GM10266 (cell line): ENCODE measurements at regions not wholly inside any gene's neighbourhood (a gene's known extent, or its start where the extent isn't known, plus 50 kb on each side); places are given as distances from the start of the nearest gene placed in this dataset.
"Not testable (repeated sequence)": the region's sequence is repeated elsewhere in the genome, so short reads cannot be mapped to it uniquely, and the experiment has no call there.

Source experiments
- DNase-seq: peaks from one replicate; pipeline ENCODE4 v3.0.0; 2012; ENCODE audit errors: extremely low spot score
- TF ChIP-seq, protein P1 (sequence below): IDR thresholded peaks from 2 replicates; pipeline ENCODE4 v1.5.1; 2012; ENCODE audit warnings: mild to moderate bottlenecking, low read depth; ENCODE audit not compliant: control insufficient read depth, insufficient read depth; ENCODE audit errors: missing control alignments

DNA sequence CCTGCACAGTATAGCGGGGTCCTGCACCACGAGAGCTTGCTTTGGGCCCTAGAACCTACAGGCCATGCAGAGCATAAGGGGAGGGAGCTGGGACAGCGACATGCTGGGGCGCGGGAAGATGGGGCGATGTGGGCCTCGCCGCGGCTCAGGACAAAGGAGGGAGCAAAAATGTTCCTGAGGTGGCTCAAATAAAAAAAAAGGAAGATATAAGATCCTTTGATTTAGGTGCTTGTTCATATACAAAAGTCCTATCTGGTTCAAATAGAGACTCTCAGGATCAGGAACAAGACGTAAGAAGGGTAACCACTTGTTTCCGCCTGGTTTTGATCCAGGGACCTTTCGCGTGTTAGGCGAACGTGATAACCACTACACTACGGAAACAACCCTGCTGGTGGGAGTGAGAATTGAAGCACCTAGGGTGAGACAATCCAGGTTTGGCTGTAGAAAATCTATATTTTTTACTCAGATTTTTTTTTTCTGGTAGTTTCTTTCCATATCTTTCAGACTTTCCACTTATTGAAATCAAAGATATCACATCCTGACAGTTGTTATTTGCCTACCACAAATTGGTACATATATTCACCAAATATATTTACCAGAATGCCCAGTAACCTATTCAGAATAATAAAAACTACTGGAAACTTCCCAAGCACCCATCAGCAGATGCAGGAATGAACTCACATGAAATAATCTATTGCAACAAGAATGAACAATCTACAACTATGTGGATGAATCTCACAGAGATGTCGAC, 177.9 kb upstream of the ZNF184 start:
- peak; percentile 78 for DNase-seq

DNA sequence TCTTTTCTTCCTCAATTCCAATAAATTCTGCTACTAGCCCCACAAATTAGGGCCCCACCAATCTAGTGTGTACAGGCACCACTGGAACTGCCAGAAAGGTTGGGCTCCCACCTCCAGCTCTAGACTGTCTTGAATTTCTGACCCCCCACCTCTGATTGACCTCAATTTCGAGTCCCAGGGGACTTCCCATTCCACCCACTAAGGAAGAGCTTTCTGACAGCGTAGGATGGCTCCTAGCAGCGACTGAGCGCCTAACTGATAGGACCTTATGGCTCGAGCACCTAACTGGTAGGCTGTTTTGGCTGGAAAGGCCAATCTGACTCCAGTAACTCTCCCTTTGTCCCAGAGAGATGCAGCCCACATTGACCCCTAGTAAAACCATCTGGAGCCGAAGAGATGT, 171.6 kb upstream of the ZNF184 start:
- DNase-seq: no peak
- TF ChIP-seq, protein P1, sequence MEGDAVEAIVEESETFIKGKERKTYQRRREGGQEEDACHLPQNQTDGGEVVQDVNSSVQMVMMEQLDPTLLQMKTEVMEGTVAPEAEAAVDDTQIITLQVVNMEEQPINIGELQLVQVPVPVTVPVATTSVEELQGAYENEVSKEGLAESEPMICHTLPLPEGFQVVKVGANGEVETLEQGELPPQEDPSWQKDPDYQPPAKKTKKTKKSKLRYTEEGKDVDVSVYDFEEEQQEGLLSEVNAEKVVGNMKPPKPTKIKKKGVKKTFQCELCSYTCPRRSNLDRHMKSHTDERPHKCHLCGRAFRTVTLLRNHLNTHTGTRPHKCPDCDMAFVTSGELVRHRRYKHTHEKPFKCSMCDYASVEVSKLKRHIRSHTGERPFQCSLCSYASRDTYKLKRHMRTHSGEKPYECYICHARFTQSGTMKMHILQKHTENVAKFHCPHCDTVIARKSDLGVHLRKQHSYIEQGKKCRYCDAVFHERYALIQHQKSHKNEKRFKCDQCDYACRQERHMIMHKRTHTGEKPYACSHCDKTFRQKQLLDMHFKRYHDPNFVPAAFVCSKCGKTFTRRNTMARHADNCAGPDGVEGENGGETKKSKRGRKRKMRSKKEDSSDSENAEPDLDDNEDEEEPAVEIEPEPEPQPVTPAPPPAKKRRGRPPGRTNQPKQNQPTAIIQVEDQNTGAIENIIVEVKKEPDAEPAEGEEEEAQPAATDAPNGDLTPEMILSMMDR: no peak

More for the DNA sequence above, 177.9 kb upstream of the ZNF184 start:
- TF ChIP-seq, protein P1: peak; percentile 17

DNA sequence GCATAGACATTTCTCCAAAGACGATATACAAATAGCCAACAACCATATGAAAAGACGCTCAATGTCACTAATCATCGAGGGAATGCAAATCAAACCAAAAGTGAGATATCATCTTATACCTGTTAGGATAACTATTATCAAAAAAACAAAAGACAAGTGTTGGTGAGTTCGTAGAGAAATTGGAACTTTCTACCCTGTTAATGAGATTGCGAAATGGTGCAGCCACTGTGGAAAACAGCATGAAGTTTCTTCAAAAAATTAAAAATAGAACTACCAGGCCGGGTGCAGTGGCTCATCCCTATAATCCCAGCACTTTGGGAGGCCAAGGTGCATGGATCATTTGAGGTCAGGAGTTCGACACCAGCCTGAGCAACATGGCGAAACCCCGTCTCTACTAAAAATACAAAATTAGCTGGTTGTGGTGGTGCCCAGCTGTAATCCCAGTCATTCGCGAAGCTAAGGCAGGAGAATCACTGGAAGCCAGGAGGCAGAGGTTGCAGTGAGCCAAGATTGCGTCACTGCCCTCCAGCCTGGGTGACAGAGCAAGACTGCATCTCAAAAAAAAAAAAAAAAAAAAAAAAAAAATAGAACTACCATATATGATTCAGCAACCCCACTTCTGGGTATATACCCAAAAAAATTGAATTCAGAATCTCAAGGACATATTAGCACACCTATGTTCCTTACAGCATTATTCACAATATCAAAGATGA, 170.0 kb upstream of the ZNF184 start:
- DNase-seq: no peak
- TF ChIP-seq, protein P1: no peak

DNA sequence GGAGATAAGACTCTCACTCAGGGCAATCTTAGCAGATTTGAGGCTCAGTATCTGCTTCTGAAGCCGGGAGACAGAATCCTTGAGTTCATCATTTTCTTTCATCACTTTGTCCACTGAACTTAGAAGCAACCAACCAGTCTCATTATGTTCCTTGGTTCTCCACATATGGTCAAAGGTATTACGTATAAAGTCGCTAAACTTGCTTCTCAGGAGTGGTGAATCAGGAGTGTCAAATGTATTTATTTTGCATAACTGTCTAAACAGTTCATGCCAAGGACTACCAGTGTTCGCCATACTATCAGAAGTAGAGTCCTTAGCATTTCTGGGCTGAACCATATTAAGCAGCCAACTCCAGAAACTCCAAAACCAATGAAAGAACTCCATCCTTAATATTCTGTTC, 163.0 kb upstream of the ZNF184 start:
- DNase-seq: not testable (repeated sequence)

DNA sequence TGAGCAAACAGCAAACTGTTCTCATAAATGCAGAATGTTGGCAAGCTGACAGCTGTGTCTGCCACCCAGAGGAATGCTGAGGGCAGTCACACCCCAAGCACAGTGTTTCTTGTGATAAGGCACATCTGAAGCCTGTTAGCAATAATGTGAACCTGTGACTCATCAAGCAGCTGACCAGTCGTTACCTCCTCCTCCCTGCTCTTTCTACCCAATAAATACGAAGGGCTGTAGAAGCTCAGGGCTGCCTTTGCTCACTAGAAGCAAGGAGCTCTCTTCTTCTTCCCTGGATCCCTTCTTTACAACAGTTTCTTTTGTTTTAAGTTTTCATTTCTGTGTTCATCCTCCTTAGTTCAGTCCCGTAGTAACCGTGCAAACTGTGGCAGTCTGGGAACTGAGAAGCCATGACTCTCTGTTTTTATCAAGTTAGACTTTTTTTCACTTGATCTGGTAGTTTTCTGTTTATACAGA, 160.3 kb upstream of the ZNF184 start:
- not testable (repeated sequence) for DNase-seq

DNA sequence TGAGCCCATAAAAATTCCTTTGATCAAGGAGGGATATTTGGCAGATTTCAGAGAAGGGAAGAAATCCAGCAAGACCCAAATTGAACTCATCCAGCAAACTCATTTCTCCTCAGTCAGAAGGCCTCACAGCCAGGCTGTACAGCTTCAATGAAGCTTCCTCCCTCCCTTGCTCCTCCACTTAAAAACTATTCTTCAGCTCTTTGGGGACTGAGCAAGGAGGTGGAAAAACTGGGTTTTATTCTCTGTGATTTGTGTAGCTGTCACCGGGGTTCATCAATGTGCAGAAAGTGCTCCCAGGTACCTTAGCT, 158.7 kb upstream of the ZNF184 start:
- TF ChIP-seq, protein P1: no peak

DNA sequence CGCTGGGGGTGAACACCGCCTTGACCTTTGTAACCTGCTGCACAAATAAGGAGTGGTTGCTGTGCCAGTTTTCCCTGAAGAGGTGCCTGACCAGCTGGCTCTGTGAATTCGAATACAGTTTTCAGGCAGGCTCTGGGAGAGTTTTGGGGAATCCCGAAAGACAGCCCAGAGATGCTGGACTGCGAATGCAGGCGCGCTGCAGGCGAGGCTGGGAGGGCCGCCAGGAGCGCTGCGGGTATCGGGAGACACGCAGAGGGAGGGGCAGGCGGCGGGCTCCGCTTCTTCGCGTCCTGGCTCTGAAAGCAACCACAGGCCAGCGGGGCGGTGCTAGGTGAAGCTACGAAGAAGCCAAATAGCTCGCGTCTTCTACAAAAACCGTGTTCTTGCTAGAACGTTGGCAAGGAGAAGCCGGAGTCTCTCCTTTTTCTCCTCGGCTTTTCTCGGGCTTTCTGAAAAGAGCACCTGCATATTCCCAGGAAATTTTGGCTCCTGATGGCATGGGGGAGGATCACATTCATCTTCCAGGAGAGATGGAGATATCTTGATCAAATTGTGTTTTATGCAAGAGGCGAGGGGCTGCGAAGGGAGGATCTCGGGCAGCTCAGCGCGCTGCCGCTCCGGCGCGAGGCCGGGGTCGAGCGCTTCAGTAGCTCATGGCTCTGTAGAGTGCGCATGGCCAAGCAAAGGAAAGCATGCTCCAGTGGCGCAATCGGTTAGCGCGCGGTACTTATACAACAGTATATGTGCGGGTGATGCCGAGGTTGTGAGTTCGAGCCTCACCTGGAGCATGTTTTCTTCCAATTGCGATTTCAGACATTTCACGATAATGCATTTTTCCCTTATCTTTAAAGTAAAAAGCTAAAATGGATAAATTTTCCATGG, 158.1 kb upstream of the ZNF184 start:
- TF ChIP-seq, protein P1: no peak
- DNase-seq: peak; percentile 53

More for the DNA sequence above, 158.7 kb upstream of the ZNF184 start:
- DNase-seq: no peak

DNA sequence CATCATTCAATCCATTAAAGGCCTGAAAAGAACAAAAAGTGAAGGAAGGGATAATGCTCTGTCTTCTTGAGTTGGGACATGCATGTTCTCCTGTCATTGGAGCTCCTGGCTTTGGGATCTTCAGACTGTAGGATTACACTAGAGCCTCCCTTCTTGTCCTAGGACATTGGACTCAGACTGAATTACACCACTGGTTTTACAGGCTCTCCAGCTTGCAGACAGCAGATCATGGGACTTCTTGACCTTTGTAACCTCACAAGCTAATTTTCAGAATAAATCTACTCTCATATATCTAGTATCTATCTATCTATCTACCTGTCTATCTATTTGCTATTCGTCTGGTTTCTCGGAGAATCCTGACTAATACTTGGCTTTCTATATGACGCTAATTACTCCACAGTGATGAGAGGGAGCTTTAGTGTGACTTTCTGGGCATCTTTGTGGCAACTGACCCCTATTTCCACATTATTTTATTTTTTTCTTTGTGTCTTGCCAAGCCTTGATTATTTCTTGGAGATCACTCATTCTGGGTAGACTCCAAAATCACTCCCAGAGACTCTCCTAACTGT, 151.9 kb upstream of the ZNF184 start:
- DNase-seq: no peak

More for the DNA sequence above, 151.9 kb upstream of the ZNF184 start:
- TF ChIP-seq, protein P1: no peak
